ENCODE measurements at regions not wholly inside any gene's neighbourhood (a gene's known extent, or its start where the extent isn't known, plus 50 kb on each side); places are given as distances from the start of the nearest gene placed in this dataset.

DNA sequence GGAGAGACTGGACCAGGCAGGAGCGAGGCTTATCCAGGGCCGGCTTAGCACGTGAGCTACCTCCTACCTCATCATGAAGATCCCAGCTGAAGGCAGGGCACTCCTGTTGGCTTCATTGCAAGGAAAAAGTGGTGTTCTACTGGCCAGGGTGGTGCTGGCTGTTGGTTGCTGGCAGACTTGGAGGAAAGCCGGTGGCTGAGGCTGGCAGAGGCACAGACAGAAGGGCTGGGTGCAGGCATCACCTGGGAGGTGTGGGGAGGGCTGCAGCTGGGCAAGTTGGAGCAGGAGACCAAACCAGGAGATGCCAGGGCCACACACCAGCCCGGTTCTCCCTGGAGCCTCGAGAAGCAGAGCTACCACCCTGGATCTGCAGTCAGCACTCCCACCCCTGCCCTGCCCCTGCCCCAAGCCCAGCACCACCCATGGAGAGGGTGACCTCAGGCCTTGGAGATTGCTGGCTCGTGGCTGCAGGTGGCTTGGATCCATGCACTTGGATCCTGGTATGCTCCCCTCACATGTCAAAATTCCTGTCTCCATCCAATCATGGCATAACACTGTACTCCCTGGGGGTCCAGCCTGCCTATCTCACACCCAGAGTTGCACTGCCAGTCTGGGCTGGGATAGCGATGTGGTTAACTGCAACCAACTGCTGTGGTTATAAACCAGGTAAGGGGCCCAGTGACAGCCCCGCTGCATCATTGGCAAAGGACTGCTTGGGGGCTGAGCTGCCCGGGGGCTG, 49.7 kb downstream of the GLI2 start:
- Histone ChIP-seq H3K27ac (no peak overlapping the region), H3K36me3 (replicated peaks in 1 of 2) (no peaks in the 10 kb centered on the region), H3K9me3 (replicated peaks in 1 of 3) (no peaks in the 10 kb centered on the region), H3K4me1 (replicated peaks in 1 of 2) (peaks cover 7% of the 10 kb centered on the region in 2 donors), H3K27me3 (no peaks in the 10 kb centered on the region), H3K4me3 (no peak overlapping the region)
- no peak for DNase-seq
- intact Hi-C loops (cut with DNase I) = no loop called here
- 86 to 98% (median 92%) methylated on average over 7 to 10 of the region's 10 CpGs for WGBS, 4 donors
- TF ChIP-seq, protein P1, sequence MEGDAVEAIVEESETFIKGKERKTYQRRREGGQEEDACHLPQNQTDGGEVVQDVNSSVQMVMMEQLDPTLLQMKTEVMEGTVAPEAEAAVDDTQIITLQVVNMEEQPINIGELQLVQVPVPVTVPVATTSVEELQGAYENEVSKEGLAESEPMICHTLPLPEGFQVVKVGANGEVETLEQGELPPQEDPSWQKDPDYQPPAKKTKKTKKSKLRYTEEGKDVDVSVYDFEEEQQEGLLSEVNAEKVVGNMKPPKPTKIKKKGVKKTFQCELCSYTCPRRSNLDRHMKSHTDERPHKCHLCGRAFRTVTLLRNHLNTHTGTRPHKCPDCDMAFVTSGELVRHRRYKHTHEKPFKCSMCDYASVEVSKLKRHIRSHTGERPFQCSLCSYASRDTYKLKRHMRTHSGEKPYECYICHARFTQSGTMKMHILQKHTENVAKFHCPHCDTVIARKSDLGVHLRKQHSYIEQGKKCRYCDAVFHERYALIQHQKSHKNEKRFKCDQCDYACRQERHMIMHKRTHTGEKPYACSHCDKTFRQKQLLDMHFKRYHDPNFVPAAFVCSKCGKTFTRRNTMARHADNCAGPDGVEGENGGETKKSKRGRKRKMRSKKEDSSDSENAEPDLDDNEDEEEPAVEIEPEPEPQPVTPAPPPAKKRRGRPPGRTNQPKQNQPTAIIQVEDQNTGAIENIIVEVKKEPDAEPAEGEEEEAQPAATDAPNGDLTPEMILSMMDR (IDR thresholded peaks at IDR 0.05) = no peak
- TF ChIP-seq POLR2A (IDR thresholded peaks at IDR 0.05) = no peak

- Histone ChIP-seq H3K27me3 (no peaks in the 10 kb centered on the region), H3K9me3 (replicated peaks in 1 of 3) (no peaks in the 10 kb centered on the region), H3K27ac (no peak overlapping the region), H3K4me3 (no peak overlapping the region), H3K36me3 (replicated peaks in 1 of 2) (no peaks in the 10 kb centered on the region), H3K4me1 (replicated peaks in 1 of 2) (peaks cover 7% of the 10 kb centered on the region in 2 donors)
- 85 to 93% (median 90%) methylated on average over 8 to 13 of the region's 13 CpGs for WGBS, 4 donors
- TF ChIP-seq POLR2A (IDR thresholded peaks at IDR 0.05) = no peak
- TF ChIP-seq, protein P1 (IDR thresholded peaks at IDR 0.05) = no peak
- intact Hi-C loops (cut with DNase I) = no loop called here
- DNase-seq = no peak
These were observed 50.6 kb downstream of the GLI2 start for GRCh38 chr2:120786038-120786960.

GRCh38 chr2:120787111-120787821, 51.6 kb downstream of the GLI2 start:
- intact Hi-C loops (cut with DNase I) = no loop called here
- DNase-seq = no peak
- no peaks in the 10 kb centered on the region for H3K36me3 ChIP-seq (replicated peaks in 1 of 2)
- 71 to 83% (median 82%) methylated on average over 9 to 15 of the region's 15 CpGs for WGBS, 4 donors
- no peak overlapping the region for H3K4me3 ChIP-seq
- H3K9me3 ChIP-seq (replicated peaks in 1 of 3) = no peaks in the 10 kb centered on the region
- H3K4me1 ChIP-seq (replicated peaks in 1 of 2) = peaks cover 7% of the 10 kb centered on the region in 2 donors
- H3K27me3 ChIP-seq = no peaks in the 10 kb centered on the region
- no peak overlapping the region for H3K27ac ChIP-seq
- TF ChIP-seq, protein P1 (IDR thresholded peaks at IDR 0.05) = no peak
- TF ChIP-seq POLR2A (IDR thresholded peaks at IDR 0.05) = no peak
